Activated CD8-positive, alpha-beta T cell treated with anti-CD3 and anti-CD28 coated beads for 36 hours (primary cell): ENCODE measurements at regions not wholly inside any gene's neighbourhood (a gene's known extent, or its start where the extent isn't known, plus 50 kb on each side); places are given as distances from the start of the nearest gene placed in this dataset.

Experiments used
- ATAC-seq: fragments of 200-7000 bp; cut with Tn5 transposase; one replicate; pipeline ENCODE4 v1.10.0; 2021; ENCODE audit warnings: mild to moderate bottlenecking, moderate library complexity
- CTCF ChIA-PET: fragments of 350-600 bp; sonication (Branson Sonifier 250); formaldehyde crosslinking; loops from one replicate; lab custom pipeline; 2021; ENCODE audit warnings: antibody characterized with exemption; lab: Charles Lee
- POLR2A ChIA-PET: fragments of 350-600 bp; sonication (Branson Sonifier 250); formaldehyde crosslinking; loops from one replicate; lab custom pipeline; 2021; ENCODE audit warnings: antibody characterized with exemption; lab: Charles Lee
- DNase-seq: peaks from one replicate; pipeline ENCODE4 v3.0.0-alpha.2; 2020
- H3K27ac Mint-ChIP-seq: one replicate; pipeline ENCODE4 v1.8.0; 2021; ENCODE audit warnings: mild to moderate bottlenecking, mixed read lengths
- H3K27me3 Mint-ChIP-seq: one replicate; pipeline ENCODE4 v1.8.0; 2021; ENCODE audit warnings: mixed read lengths
- H3K36me3 Mint-ChIP-seq: one replicate; pipeline ENCODE4 v1.8.0; 2021; ENCODE audit warnings: low read depth, mixed read lengths
- H3K4me1 Mint-ChIP-seq: one replicate; pipeline ENCODE4 v1.8.0; 2021; ENCODE audit warnings: low read depth, mixed read lengths
- H3K4me3 Mint-ChIP-seq: one replicate; pipeline ENCODE4 v1.8.0; 2021; ENCODE audit warnings: mild to moderate bottlenecking, moderate library complexity, mixed read lengths
- H3K9me3 Mint-ChIP-seq: one replicate; pipeline ENCODE4 v1.8.0; 2021; ENCODE audit warnings: mixed read lengths
- intact Hi-C: fragments of 100-400 bp; cut with micrococcal nuclease; formaldehyde crosslinking; loops from one replicate; pipeline ENCODE4 v1.10.0; 2022
- TF ChIP-seq, protein P1 (sequence below): fragments of 200-600 bp; IDR thresholded peaks from one replicate; pipeline ENCODE4 v1.8.0; 2022; ENCODE audit warnings: antibody characterized with exemption, mild to moderate bottlenecking

DNA sequence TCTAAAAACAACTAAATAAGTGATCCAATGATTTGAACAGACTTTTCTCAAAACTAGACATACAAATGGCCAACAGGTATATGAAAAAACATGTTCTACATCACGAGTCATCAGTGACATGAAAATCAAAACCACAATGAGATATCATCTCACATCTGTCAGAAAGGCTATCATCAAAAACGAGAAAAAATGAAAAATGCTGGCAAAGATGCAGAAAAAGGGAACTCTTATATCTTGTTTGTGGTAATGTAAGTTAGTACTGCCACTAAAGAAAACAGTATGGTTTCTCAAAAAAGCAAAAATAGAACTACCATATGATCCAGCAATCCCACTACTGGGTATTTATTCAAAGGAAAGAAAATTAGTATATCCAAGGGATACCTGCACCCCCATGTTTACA lies 152.9 kb upstream of the FOXN2 start:
- intact Hi-C loops, result no loop called here
- Mint-ChIP-seq H3K4me3 (no peak overlapping the region), H3K36me3 (peaks cover 2% of the 10 kb centered on the region), H3K27me3 (no peaks in the 10 kb centered on the region), H3K27ac (no peak overlapping the region), H3K4me1 (peaks cover 1% of the 10 kb centered on the region), H3K9me3 (peaks cover 15% of the 10 kb centered on the region)
- ChIA-PET POLR2A (no interaction called here), CTCF (no interaction called here)
- ATAC-seq (no peak), DNase-seq (no peak)
- TF ChIP-seq, protein P1, sequence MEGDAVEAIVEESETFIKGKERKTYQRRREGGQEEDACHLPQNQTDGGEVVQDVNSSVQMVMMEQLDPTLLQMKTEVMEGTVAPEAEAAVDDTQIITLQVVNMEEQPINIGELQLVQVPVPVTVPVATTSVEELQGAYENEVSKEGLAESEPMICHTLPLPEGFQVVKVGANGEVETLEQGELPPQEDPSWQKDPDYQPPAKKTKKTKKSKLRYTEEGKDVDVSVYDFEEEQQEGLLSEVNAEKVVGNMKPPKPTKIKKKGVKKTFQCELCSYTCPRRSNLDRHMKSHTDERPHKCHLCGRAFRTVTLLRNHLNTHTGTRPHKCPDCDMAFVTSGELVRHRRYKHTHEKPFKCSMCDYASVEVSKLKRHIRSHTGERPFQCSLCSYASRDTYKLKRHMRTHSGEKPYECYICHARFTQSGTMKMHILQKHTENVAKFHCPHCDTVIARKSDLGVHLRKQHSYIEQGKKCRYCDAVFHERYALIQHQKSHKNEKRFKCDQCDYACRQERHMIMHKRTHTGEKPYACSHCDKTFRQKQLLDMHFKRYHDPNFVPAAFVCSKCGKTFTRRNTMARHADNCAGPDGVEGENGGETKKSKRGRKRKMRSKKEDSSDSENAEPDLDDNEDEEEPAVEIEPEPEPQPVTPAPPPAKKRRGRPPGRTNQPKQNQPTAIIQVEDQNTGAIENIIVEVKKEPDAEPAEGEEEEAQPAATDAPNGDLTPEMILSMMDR, result no peak

DNA sequence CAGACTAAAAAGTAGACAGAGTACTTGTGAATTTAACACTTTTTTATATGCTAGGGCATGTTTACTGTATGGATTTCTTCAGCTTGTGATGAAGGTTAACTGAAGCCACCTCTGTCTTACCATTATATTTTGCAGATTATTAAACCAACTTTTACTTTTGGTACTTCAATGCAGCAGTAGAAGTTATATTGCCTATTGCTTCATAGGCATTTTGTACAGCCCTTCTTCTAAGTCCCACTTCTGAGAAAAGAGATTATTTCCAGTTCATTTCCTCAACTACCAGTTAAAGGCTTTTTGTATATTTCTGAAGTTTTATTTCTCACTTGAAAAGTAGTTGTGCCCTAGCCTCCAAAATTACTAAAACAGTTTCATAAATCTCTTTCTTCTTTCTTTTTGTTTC lies 151.7 kb upstream of the FOXN2 start:
- POLR2A ChIA-PET, result no interaction called here

GRCh38 chr2:48165070-48165753 lies 149.3 kb upstream of the FOXN2 start:
- POLR2A ChIA-PET, result interaction anchor here (0.6 kb wide), 1 partner anchor 245 kb away, joined by 5 read pairs; no protein-coding TSS in a partner anchor
- Mint-ChIP-seq H3K9me3 (peaks cover 12% of the 10 kb centered on the region), H3K27me3 (no peaks in the 10 kb centered on the region), H3K4me3 (no peak overlapping the region), H3K36me3 (no peaks in the 10 kb centered on the region), H3K27ac (no peak overlapping the region), H3K4me1 (peaks cover 1% of the 10 kb centered on the region)
- CTCF ChIA-PET, result no interaction called here
- TF ChIP-seq, protein P1, result no peak
- DNase-seq (no peak), ATAC-seq (no peak)
- intact Hi-C loops, result no loop called here

More for the DNA sequence above, 151.7 kb upstream of the FOXN2 start:
- intact Hi-C loops, result no loop called here
- DNase-seq (no peak), ATAC-seq (no peak)
- CTCF ChIA-PET, result no interaction called here
- Mint-ChIP-seq H3K4me3 (no peak overlapping the region), H3K27me3 (no peaks in the 10 kb centered on the region), H3K4me1 (peaks cover 1% of the 10 kb centered on the region), H3K9me3 (peaks cover 14% of the 10 kb centered on the region), H3K27ac (no peak overlapping the region), H3K36me3 (no peaks in the 10 kb centered on the region)
- TF ChIP-seq, protein P1, result no peak

GRCh38 chr2:48169141-48169592 lies 145.3 kb upstream of the FOXN2 start:
- Mint-ChIP-seq H3K4me1 (no peaks in the 10 kb centered on the region), H3K27me3 (no peaks in the 10 kb centered on the region), H3K4me3 (no peak overlapping the region), H3K27ac (no peak overlapping the region), H3K9me3 (peaks cover 10% of the 10 kb centered on the region), H3K36me3 (no peaks in the 10 kb centered on the region)
- CTCF ChIA-PET, result no interaction called here
- no peak for ATAC-seq
- POLR2A ChIA-PET, result no interaction called here
- TF ChIP-seq, protein P1, result no peak
- no peak for DNase-seq
- intact Hi-C loops, result no loop called here

DNA sequence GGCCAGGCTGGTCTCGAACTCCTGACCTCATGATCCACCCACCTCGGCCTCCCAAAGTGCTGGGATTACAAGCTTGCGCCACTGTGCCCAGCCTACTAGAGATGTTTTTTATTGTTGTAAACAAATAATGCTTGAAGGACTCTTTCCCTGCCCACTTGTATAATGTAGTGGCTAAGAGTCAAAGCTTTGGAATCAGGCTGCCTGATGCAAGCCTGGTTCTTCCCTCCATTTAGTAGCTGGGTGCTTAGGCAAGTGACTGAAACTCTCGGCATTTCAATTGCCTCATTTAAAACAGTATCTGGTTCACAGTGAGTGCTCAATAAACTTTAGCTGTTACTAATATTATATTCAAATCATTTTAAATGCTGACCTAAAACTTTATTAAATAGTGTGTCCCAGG lies 144.2 kb upstream of the FOXN2 start:
- TF ChIP-seq, protein P1, result no peak
- Mint-ChIP-seq H3K36me3 (no peaks in the 10 kb centered on the region), H3K4me3 (no peak overlapping the region), H3K9me3 (peaks cover 10% of the 10 kb centered on the region), H3K4me1 (no peaks in the 10 kb centered on the region), H3K27ac (no peak overlapping the region), H3K27me3 (no peaks in the 10 kb centered on the region)
- DNase-seq (no peak), ATAC-seq (no peak)
- ChIA-PET POLR2A (interaction anchor here (0.6 kb wide), 2 partner anchors 45 to 210 kb away, joined by 3 read pairs; no protein-coding TSS in a partner anchor), CTCF (interaction anchor here (0.6 to 0.9 kb wide), 3 partner anchors 23 to 264 kb away, joined by 3 read pairs; partner anchors contain the start of gene FBXO11)
- intact Hi-C loops, result no loop called here
